GM12878 (cell line): ENCODE measurements at regions not wholly inside any gene's neighbourhood (a gene's known extent, or its start where the extent isn't known, plus 50 kb on each side); places are given as distances from the start of the nearest gene placed in this dataset.

ENCODE experiments used
- ATAC-seq: fragments of 200-7000 bp; cut with Tn5 transposase; 3 replicates; pipeline ENCODE4 v1.9.1; 2020; ENCODE audit warnings: mild to moderate bottlenecking, moderate library complexity
- BruUV-seq: library from RNA; stranded (reverse); fragments of 400-500 nt; replicated peaks from 2 replicates; lab custom pipeline; 2021; lab: Mats Ljungman, UMichigan
- CTCF ChIA-PET: fragments of 300-600 bp; sonication (Branson Sonifier 250); formaldehyde crosslinking; extraction: SDS; loops from one replicate; lab custom pipeline; 2021; ENCODE audit warnings: inconsistent platforms; lab: Yijun Ruan, JAX
- POLR2A ChIA-PET: fragments of 350-600 bp; formaldehyde crosslinking; extraction: SDS; loops from one replicate; lab custom pipeline; 2021; ENCODE audit warnings: inconsistent platforms; lab: Charles Lee
- RAD21 ChIA-PET: fragments of 300-600 bp; sonication (Branson Sonifier 250); formaldehyde crosslinking; loops from one replicate; lab custom pipeline; 2023; ENCODE audit warnings: antibody characterized with exemption; ENCODE audit not compliant: unreplicated experiment; lab: Charles Lee
- SMC1A ChIA-PET: fragments of 300-600 bp; sonication (Branson Sonifier 250); formaldehyde crosslinking; loops from one replicate; lab custom pipeline; 2023; ENCODE audit not compliant: unreplicated experiment, uncharacterized antibody; lab: Charles Lee
- DNase-seq: peaks from one replicate; pipeline ENCODE4 v3.0.0-alpha.2; 2011; ENCODE audit warnings: low read depth, low spot score
- FAIRE-seq: peaks from 3 replicates; lab custom pipeline; 2011; peaks lifted over from hg19 to GRCh38; lab: Jason Lieb, UNC
- H2AFZ ChIP-seq: 2 replicates; pipeline ENCODE4 v1.6.0; 2011; ENCODE audit warnings: low read depth, low read length, control low read depth; ENCODE audit not compliant: control insufficient read depth
- H3K27ac ChIP-seq: 2 replicates; pipeline ENCODE4 v1.5.1; 2011; ENCODE audit warnings: control low read depth; ENCODE audit not compliant: control insufficient read depth, insufficient read depth
- H3K27me3 ChIP-seq, 2 experiments: replicated peaks in 1 of 2; 2 replicates each; pipeline versions ENCODE4 v1.6.0 to v1.6.1; 2011; ENCODE audit warnings: low read length in 1 of 2; ENCODE audit not compliant: control insufficient read depth in 2 of 2, insufficient read depth in 2 of 2
- H3K36me3 ChIP-seq, 2 experiments: 2 replicates each; pipeline ENCODE4 v1.5.1; 2011; ENCODE audit warnings: low read length in 1 of 2; ENCODE audit not compliant: control insufficient read depth in 2 of 2, insufficient read depth in 2 of 2
- H3K4me1 ChIP-seq: 2 replicates; pipeline ENCODE4 v1.6.1; 2011; ENCODE audit warnings: mild to moderate bottlenecking, low read length, moderate library complexity, mixed read lengths; ENCODE audit not compliant: control insufficient read depth, insufficient read depth
- H3K4me2 ChIP-seq: 2 replicates; pipeline ENCODE4 v1.6.0; 2011; ENCODE audit warnings: control low read depth; ENCODE audit not compliant: control insufficient read depth, insufficient read depth
- H3K4me3 ChIP-seq: fragments of 200-600 bp; sonication (generic); 2 replicates; pipeline ENCODE4 v1.5.1; 2016
- H3K79me2 ChIP-seq: 2 replicates; pipeline ENCODE4 v1.6.0; 2011; ENCODE audit warnings: low read length; ENCODE audit not compliant: control insufficient read depth, insufficient read depth
- H3K9ac ChIP-seq: 2 replicates; pipeline ENCODE4 v1.8.0; 2011; ENCODE audit warnings: low read length, control low read depth, mixed read lengths; ENCODE audit not compliant: control insufficient read depth, insufficient read depth
- H3K9me3 ChIP-seq: replicated peaks from 3 replicates; pipeline ENCODE4 v1.5.1; 2011; ENCODE audit warnings: mild to moderate bottlenecking, low read length; ENCODE audit not compliant: control insufficient read depth, insufficient read depth
- H4K20me1 ChIP-seq: 2 replicates; pipeline ENCODE4 v1.6.0; 2011; ENCODE audit not compliant: control insufficient read depth, insufficient read depth
- BRCA1 ChIP-seq: IDR thresholded peaks from 2 replicates; pipeline ENCODE4 v1.6.1; 2011; ENCODE audit warnings: low read depth, low read length, improper control_type of control experiment
- JUNB ChIP-seq: IDR thresholded peaks from 2 replicates; pipeline ENCODE4 v1.6.1; 2016; ENCODE audit warnings: antibody characterized with exemption, mild to moderate bottlenecking
- MEF2B ChIP-seq: fragments of 450-650 bp; IDR thresholded peaks from 2 replicates; pipeline ENCODE4 v1.6.1; 2018; ENCODE audit warnings: mild to moderate bottlenecking, moderate library complexity; ENCODE audit not compliant: partially characterized antibody, poor library complexity, severe bottlenecking
- MYC ChIP-seq: IDR thresholded peaks from 2 replicates; pipeline ENCODE4 v1.6.1; 2011; ENCODE audit warnings: mild to moderate bottlenecking, low read length, moderate library complexity, inconsistent platforms; ENCODE audit not compliant: insufficient read depth, insufficient replicate concordance, insufficient read length, severe bottlenecking
- NFIC ChIP-seq: IDR thresholded peaks from 2 replicates; pipeline ENCODE4 v1.6.1; 2012; ENCODE audit warnings: low read depth, mild to moderate bottlenecking, inconsistent platforms, low read length, moderate library complexity
- PAX5 ChIP-seq: IDR thresholded peaks from 2 replicates; pipeline ENCODE4 v1.6.1; 2011; ENCODE audit warnings: low read depth, low read length, borderline replicate concordance
- RBBP5 ChIP-seq: fragments of 200-600 bp; sonication (generic); conservative IDR thresholded peaks from 2 replicates; pipeline ENCODE4 v1.6.1; 2016
- SPI1 ChIP-seq: IDR thresholded peaks from 2 replicates; pipeline ENCODE4 v1.6.1; 2011; ENCODE audit warnings: low read depth, mild to moderate bottlenecking, low read length, moderate library complexity, borderline replicate concordance; ENCODE audit not compliant: insufficient read depth
- SREBF1 ChIP-seq: IDR thresholded peaks from 2 replicates; pipeline ENCODE4 v1.6.1; 2012; ENCODE audit warnings: mild to moderate bottlenecking, low read length
- TARDBP ChIP-seq: IDR thresholded peaks from 2 replicates; pipeline ENCODE4 v1.6.1; 2016; ENCODE audit warnings: borderline replicate concordance
- TCF3 ChIP-seq: IDR thresholded peaks from 2 replicates; pipeline ENCODE4 v1.6.1; 2012; ENCODE audit warnings: low read depth, mild to moderate bottlenecking, low read length, borderline replicate concordance; ENCODE audit not compliant: insufficient read depth
- ZBED1 ChIP-seq: IDR thresholded peaks from 2 replicates; pipeline ENCODE4 v1.6.1; 2016; ENCODE audit warnings: borderline replicate concordance
- ZNF24 ChIP-seq: fragments of 450-650 bp; IDR thresholded peaks from 2 replicates; pipeline ENCODE4 v1.6.1; 2017; ENCODE audit warnings: antibody characterized with exemption, mild to moderate bottlenecking
- WGBS: methylation state at CpG from one replicate; pipeline ENCODE4 v1.1.6; 2016; ENCODE audit warnings: low lambda C conversion rate; ENCODE audit not compliant: insufficient replicate concordance, insufficient coverage; ENCODE audit errors: missing lambda C conversion rate; 5-methylcytosine and 5-hydroxymethylcytosine counted together
- in situ Hi-C: fragments of 300-500 bp; cut with MboI; formaldehyde crosslinking; loops from 9 replicates; pipeline ENCODE4 v1.14.3; 2018; ENCODE audit warnings: mixed read lengths
- intact Hi-C: fragments of 100-400 bp; cut with micrococcal nuclease; formaldehyde crosslinking; loops from one replicate; pipeline ENCODE4 v1.14.2; 2022; ENCODE audit not compliant: unreplicated experiment
- TF ChIP-seq, protein P1 (sequence below): fragments of 450-650 bp; IDR thresholded peaks from 2 replicates; pipeline ENCODE4 v1.6.1; 2017; ENCODE audit warnings: borderline replicate concordance
- TF ChIP-seq, protein P2 (sequence below): fragments of 450-650 bp; IDR thresholded peaks from 2 replicates; pipeline ENCODE4 v1.6.1; 2018; ENCODE audit warnings: borderline replicate concordance, mild to moderate bottlenecking; ENCODE audit not compliant: partially characterized antibody
- TF ChIP-seq, protein P3 (sequence below): IDR thresholded peaks from 2 replicates; pipeline ENCODE4 v1.6.1; 2012; ENCODE audit warnings: low read depth, low read length, improper control_type of control experiment

GRCh38 chr2:128368437-128369107 is 49.9 kb upstream of the HS6ST1 start:
- Histone ChIP-seq H3K9me3 (no peaks in the 10 kb centered on the region), H3K9ac (no peak overlapping the region), H3K4me1 (no peaks in the 10 kb centered on the region), H2AFZ (no peak overlapping the region), H3K36me3 (no peaks in the 10 kb centered on the region), H3K4me3 (no peak overlapping the region), H3K27me3 (no peaks in the 10 kb centered on the region; a peak in 3 of 4 replicates), H3K79me2 (no peaks in the 10 kb centered on the region), H3K4me2 (no peak overlapping the region), H3K27ac (no peak overlapping the region), H4K20me1 (no peaks in the 10 kb centered on the region)
- ChIA-PET SMC1A (no interaction called here), CTCF (no interaction called here), RAD21 (no interaction called here), POLR2A (no interaction called here)
- FAIRE-seq: no peak
- 66% methylated on average over 21 of the region's 21 CpGs for WGBS
- TF ChIP-seq MYC: no peak
- TF ChIP-seq, protein P1, sequence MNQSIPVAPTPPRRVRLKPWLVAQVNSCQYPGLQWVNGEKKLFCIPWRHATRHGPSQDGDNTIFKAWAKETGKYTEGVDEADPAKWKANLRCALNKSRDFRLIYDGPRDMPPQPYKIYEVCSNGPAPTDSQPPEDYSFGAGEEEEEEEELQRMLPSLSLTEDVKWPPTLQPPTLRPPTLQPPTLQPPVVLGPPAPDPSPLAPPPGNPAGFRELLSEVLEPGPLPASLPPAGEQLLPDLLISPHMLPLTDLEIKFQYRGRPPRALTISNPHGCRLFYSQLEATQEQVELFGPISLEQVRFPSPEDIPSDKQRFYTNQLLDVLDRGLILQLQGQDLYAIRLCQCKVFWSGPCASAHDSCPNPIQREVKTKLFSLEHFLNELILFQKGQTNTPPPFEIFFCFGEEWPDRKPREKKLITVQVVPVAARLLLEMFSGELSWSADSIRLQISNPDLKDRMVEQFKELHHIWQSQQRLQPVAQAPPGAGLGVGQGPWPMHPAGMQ: no peak
- no peak for TF ChIP-seq SPI1
- no peak for TF ChIP-seq RBBP5
- no peak for TF ChIP-seq PAX5
- TF ChIP-seq TCF3: no peak
- no peak for TF ChIP-seq TARDBP
- TF ChIP-seq SREBF1: no peak
- no peak for TF ChIP-seq NFIC
- no peak for TF ChIP-seq JUNB
- TF ChIP-seq, protein P2, sequence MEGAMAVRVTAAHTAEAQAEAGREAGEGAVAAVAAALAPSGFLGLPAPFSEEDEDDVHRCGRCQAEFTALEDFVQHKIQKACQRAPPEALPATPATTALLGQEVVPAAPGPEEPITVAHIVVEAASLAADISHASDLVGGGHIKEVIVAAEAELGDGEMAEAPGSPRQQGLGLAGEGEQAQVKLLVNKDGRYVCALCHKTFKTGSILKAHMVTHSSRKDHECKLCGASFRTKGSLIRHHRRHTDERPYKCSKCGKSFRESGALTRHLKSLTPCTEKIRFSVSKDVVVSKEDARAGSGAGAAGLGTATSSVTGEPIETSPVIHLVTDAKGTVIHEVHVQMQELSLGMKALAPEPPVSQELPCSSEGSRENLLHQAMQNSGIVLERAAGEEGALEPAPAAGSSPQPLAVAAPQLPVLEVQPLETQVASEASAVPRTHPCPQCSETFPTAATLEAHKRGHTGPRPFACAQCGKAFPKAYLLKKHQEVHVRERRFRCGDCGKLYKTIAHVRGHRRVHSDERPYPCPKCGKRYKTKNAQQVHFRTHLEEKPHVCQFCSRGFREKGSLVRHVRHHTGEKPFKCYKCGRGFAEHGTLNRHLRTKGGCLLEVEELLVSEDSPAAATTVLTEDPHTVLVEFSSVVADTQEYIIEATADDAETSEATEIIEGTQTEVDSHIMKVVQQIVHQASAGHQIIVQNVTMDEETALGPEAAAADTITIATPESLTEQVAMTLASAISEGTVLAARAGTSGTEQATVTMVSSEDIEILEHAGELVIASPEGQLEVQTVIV: no peak
- no peak for TF ChIP-seq ZNF24
- no peak for TF ChIP-seq BRCA1
- TF ChIP-seq, protein P3, sequence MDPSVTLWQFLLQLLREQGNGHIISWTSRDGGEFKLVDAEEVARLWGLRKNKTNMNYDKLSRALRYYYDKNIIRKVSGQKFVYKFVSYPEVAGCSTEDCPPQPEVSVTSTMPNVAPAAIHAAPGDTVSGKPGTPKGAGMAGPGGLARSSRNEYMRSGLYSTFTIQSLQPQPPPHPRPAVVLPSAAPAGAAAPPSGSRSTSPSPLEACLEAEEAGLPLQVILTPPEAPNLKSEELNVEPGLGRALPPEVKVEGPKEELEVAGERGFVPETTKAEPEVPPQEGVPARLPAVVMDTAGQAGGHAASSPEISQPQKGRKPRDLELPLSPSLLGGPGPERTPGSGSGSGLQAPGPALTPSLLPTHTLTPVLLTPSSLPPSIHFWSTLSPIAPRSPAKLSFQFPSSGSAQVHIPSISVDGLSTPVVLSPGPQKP: no peak
- no peak for TF ChIP-seq ZBED1
- TF ChIP-seq MEF2B: no peak
- in situ Hi-C loops (no loop called here), intact Hi-C loops (no loop called here)
- ATAC-seq: no peak
- DNase-seq: no peak
- BruUV-seq: no TSS peak
